ENCODE measurements at regions not wholly inside any gene's neighbourhood (a gene's known extent, or its start where the extent isn't known, plus 50 kb on each side); places are given as distances from the start of the nearest gene placed in this dataset.
"Not testable (repeated sequence)": the region's sequence is repeated elsewhere in the genome, so short reads cannot be mapped to it uniquely, and the experiment has no call there.

DNA sequence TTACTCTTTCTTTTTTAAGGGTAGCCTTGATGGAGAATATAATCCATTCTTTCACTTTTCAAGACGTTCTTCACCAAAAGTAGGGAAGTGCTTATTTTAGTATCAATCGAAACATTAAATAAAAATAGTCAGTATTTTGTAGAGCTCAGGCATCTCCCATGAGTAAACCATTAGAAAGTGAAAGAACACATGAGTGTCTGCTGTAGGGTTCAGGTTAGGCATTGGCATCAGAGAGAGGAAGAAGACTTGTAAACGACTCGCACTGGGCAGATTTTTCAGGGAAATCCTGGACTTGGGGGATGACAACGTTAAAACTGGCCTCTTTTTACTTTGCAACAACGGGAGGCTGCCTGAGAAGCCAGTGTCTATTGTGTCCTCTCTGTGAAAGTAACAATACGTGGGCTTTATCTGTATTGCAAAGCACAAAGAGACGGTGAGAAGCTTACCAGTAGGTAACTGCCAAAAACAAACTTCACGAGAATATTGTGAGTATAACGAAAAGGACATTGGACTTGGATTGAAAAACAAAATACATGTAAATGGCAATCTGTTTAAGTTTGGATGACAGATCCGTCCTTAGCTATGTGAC, 451.7 kb downstream of the PYDC2 start:
- Mint-ChIP-seq H3K36me3 (ENCODE audit: insufficient read depth) (no peaks in the 10 kb centered on the region), H3K4me1 (ENCODE audit: low read depth) (no peaks in the 10 kb centered on the region), H3K9me3 (ENCODE audit: low read depth) (no peaks in the 10 kb centered on the region), H3K27ac (no peak overlapping the region), H3K4me3 (ENCODE audit: low read depth) (no peak overlapping the region), H3K27me3 (no peaks in the 10 kb centered on the region)
- TF ChIP-seq, protein P1, sequence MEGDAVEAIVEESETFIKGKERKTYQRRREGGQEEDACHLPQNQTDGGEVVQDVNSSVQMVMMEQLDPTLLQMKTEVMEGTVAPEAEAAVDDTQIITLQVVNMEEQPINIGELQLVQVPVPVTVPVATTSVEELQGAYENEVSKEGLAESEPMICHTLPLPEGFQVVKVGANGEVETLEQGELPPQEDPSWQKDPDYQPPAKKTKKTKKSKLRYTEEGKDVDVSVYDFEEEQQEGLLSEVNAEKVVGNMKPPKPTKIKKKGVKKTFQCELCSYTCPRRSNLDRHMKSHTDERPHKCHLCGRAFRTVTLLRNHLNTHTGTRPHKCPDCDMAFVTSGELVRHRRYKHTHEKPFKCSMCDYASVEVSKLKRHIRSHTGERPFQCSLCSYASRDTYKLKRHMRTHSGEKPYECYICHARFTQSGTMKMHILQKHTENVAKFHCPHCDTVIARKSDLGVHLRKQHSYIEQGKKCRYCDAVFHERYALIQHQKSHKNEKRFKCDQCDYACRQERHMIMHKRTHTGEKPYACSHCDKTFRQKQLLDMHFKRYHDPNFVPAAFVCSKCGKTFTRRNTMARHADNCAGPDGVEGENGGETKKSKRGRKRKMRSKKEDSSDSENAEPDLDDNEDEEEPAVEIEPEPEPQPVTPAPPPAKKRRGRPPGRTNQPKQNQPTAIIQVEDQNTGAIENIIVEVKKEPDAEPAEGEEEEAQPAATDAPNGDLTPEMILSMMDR (IDR thresholded peaks at IDR 0.05; ENCODE audit: unreplicated experiment) = no peak
- no peak for DNase-seq (ENCODE audit: low spot score, unreplicated experiment)

DNA sequence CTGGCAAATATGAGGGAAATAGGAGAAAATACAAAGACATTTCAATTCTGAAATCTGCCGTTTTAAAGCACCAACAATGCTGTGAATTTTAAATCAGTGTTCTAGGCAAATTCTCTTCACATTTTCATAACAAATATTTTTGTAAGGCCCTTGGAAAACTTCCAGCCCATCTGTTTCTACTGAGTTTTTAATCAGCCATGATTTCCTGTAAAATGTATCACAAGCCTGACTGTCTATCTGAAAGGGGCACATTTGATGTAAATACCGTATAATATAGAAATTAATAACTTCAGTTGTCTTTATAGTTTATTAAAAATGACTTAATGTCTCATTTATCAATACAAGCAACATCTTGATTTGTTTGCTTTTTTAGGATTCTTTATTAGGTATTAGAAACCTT, 454.7 kb downstream of the PYDC2 start:
- Mint-ChIP-seq H3K9me3 (ENCODE audit: low read depth) (no peaks in the 10 kb centered on the region), H3K27ac (no peak overlapping the region), H3K4me1 (ENCODE audit: low read depth) (no peaks in the 10 kb centered on the region), H3K4me3 (ENCODE audit: low read depth) (no peak overlapping the region), H3K36me3 (ENCODE audit: insufficient read depth) (no peaks in the 10 kb centered on the region), H3K27me3 (no peaks in the 10 kb centered on the region)
- DNase-seq (ENCODE audit: low spot score, unreplicated experiment) = no peak
- TF ChIP-seq, protein P1 (IDR thresholded peaks at IDR 0.05; ENCODE audit: unreplicated experiment) = no peak

DNA sequence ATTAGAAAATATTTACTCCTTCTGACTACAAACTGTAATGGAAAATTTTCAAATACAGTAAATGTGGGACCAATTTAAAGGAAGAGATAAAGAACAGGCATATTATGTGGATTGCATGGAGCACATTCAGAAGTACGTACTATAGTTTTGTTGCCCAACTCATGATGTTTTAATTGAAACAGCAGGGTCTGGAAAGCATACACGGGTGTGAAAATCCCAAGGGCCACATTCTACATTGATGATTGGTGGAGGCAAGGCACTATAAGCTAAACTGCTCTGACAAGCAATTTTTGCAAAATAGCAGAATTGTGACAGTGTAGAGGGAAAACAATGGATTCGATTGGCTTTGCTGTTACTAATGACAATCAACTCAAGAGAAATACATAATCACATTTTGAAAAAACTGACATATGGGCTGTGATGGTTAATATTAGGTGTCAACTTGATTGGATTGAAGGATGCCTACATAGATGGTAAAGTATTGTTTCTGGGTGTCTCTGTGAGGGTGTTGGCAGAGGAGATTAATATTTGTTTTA, 458.6 kb downstream of the PYDC2 start:
- Mint-ChIP-seq H3K9me3 (ENCODE audit: low read depth) (no peaks in the 10 kb centered on the region), H3K27me3 (no peaks in the 10 kb centered on the region), H3K4me1 (ENCODE audit: low read depth) (no peaks in the 10 kb centered on the region), H3K27ac (no peak overlapping the region), H3K4me3 (ENCODE audit: low read depth) (no peak overlapping the region), H3K36me3 (ENCODE audit: insufficient read depth) (no peaks in the 10 kb centered on the region)
- DNase-seq (ENCODE audit: low spot score, unreplicated experiment) = no peak
- TF ChIP-seq, protein P1 (IDR thresholded peaks at IDR 0.05; ENCODE audit: unreplicated experiment) = no peak

DNA sequence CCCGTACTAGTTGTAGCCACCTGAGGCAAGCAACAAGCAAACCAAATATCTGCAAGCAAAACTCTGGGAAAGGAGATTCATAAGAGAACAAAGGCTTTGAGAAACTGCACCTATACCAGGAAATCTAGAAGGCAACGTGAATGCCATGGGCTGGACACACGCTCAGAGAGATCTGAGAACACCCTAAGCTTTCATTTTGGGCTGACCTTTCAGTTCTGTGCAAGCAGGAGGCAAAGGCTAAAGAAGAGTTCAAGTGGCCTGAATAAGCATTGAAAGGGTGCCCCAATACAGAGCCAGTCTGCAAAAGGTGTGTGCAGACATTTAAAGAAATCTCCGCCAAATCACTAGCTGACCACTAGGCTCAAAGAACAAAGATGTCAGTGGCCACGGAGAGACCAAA, 461.6 kb downstream of the PYDC2 start:
- Mint-ChIP-seq H3K27ac (no peak overlapping the region), H3K9me3 (ENCODE audit: low read depth) (no peaks in the 10 kb centered on the region), H3K27me3 (no peaks in the 10 kb centered on the region), H3K36me3 (ENCODE audit: insufficient read depth) (no peaks in the 10 kb centered on the region), H3K4me1 (ENCODE audit: low read depth) (no peaks in the 10 kb centered on the region), H3K4me3 (ENCODE audit: low read depth) (no peak overlapping the region)
- no peak for DNase-seq (ENCODE audit: low spot score, unreplicated experiment)
- TF ChIP-seq, protein P1 (IDR thresholded peaks at IDR 0.05; ENCODE audit: unreplicated experiment) = no peak

DNA sequence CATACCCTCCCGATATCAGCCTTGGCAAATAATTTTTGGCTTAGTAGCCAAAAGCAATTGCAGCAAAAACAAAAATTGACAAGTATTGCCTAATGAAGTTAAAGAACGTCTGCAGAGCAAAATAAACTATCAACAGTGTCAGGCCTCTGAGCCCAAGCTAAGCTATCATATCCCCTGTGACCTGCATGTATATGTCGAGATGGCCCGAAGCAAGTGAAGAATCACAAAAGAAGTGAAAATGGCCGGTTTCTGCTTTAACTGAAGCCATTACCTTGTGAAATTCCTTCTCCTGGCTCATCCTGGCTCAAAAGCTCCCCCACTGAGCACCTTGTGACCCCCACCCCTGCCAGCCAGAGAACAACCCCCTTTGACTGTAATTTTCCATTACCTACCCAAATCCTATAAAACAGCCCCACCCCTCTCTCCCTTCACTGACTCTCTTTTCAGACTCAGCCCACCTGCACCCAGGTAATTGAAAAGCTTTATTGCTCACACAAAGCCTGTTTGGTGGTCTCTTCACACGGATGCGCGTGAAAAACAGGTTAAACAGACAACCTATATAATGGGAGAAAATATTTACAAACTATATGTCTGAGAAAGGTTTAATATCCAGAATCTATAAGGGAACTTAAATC, 466.3 kb downstream of the PYDC2 start:
- not testable (repeated sequence) for DNase-seq (ENCODE audit: low spot score, unreplicated experiment); H3K27me3 Mint-ChIP-seq; H3K4me3 Mint-ChIP-seq (ENCODE audit: low read depth); H3K9me3 Mint-ChIP-seq (ENCODE audit: low read depth); H3K27ac Mint-ChIP-seq; H3K4me1 Mint-ChIP-seq (ENCODE audit: low read depth); H3K36me3 Mint-ChIP-seq (ENCODE audit: insufficient read depth)

DNA sequence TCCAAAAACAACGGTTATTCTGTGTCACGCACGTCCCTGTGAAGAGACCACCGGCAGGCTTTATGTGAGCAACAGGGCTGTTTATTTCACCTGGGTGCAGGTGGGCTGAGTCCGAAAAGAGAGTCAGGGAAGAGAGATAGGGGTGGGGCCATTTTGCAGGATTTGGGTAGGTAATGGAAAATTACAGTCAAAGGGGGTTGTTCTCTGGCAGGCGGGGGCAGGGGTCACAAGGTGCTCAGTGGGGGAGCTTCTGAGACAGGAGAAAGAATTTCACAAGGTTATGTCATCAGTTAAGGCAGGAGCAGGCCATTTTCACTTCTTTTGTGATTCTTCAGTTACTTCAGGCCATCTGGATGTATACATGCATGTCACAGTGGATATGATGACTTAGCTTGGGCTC, 467.0 kb downstream of the PYDC2 start:
- H3K4me1 Mint-ChIP-seq (ENCODE audit: low read depth); H3K27ac Mint-ChIP-seq; DNase-seq (ENCODE audit: low spot score, unreplicated experiment); H3K36me3 Mint-ChIP-seq (ENCODE audit: insufficient read depth); H3K4me3 Mint-ChIP-seq (ENCODE audit: low read depth); H3K9me3 Mint-ChIP-seq (ENCODE audit: low read depth); H3K27me3 Mint-ChIP-seq: not testable (repeated sequence)
